Upper lobe of left lung (tissue), 6 donors: ENCODE measurements at regions not wholly inside any gene's neighbourhood (a gene's known extent, or its start where the extent isn't known, plus 50 kb on each side); places are given as distances from the start of the nearest gene placed in this dataset.
"Not testable (repeated sequence)": the region's sequence is repeated elsewhere in the genome, so short reads cannot be mapped to it uniquely, and the experiment has no call there.

Source experiments
- ATAC-seq, 2 donors: fragments of 200-7000 bp; cut with Tn5 transposase; one replicate each; pipeline ENCODE4 v1.9.1; 2022; ENCODE audit warnings: mild to moderate bottlenecking in 2 of 2, moderate library complexity in 2 of 2; ENCODE audit not compliant: low FRiP score in 2 of 2
- DNase-seq, 2 donors: peaks; one replicate each; pipeline ENCODE4 v3.0.0-alpha.2; 2019 to 2020
- H3K27ac ChIP-seq, 4 donors: fragments of 200-600 bp; sonication (generic); one replicate each; pipeline ENCODE4 v1.5.1; 2016 to 2019
- H3K27me3 ChIP-seq, 4 donors: fragments of 200-600 bp; sonication (generic); one replicate each; pipeline ENCODE4 v1.5.1; 2017 to 2019
- H3K36me3 ChIP-seq, 4 donors: fragments of 200-600 bp; sonication (generic); one replicate each; pipeline ENCODE4 v1.5.1; 2016 to 2019
- H3K4me1 ChIP-seq, 4 donors: fragments of 200-600 bp; sonication (generic); one replicate each; pipeline ENCODE4 v1.5.1; 2018 to 2019
- H3K4me3 ChIP-seq, 4 donors: fragments of 200-600 bp; sonication (generic); one replicate each; pipeline ENCODE4 v1.5.1; 2017 to 2019; ENCODE audit warnings: mild to moderate bottlenecking in 2 of 4, moderate library complexity in 1 of 4
- H3K9me3 ChIP-seq, 4 donors: fragments of 200-600 bp; sonication (generic); one replicate each; pipeline ENCODE4 v1.5.1; 2018 to 2019
- EP300 ChIP-seq, 4 donors: sonication (generic); formaldehyde crosslinking; IDR thresholded peaks; one replicate each; pipeline ENCODE4 v1.5.1; 2017; ENCODE audit warnings: antibody characterized with exemption in 4 of 4, control low read depth in 2 of 4
- POLR2A ChIP-seq, 4 donors: fragments of 450-650 bp; IDR thresholded peaks; one replicate each; pipeline ENCODE4 v1.5.1; 2016 to 2017; ENCODE audit warnings: antibody characterized with exemption in 4 of 4, mild to moderate bottlenecking in 2 of 4
- POLR2AphosphoS5 ChIP-seq, 2 donors: sonication (generic); formaldehyde crosslinking; IDR thresholded peaks; one replicate each; pipeline ENCODE4 v1.5.1; 2017; ENCODE audit warnings: antibody characterized with exemption in 2 of 2
- WGBS, 2 donors: methylation state at CpG; one replicate each; pipeline ENCODE4 v1.1.5; 2017 to 2018; 5-methylcytosine and 5-hydroxymethylcytosine counted together
- TF ChIP-seq, protein P1 (sequence below), 6 experiments: fragments of 450-650 bp in 4 of 6; fragments of 200-600 bp in 2 of 6; sonication (generic) in 2 of 6; IDR thresholded peaks; one replicate each; pipeline ENCODE4 v1.5.1; 2016 to 2019; ENCODE audit warnings: antibody characterized with exemption in 6 of 6
- donor health status: DM: no; HTN: no; CAD: no; lungs with moderate emphysema.
- donor health status: DM: no; HTN: yes; CAD: no; lungs with severe emphysema.

DNA sequence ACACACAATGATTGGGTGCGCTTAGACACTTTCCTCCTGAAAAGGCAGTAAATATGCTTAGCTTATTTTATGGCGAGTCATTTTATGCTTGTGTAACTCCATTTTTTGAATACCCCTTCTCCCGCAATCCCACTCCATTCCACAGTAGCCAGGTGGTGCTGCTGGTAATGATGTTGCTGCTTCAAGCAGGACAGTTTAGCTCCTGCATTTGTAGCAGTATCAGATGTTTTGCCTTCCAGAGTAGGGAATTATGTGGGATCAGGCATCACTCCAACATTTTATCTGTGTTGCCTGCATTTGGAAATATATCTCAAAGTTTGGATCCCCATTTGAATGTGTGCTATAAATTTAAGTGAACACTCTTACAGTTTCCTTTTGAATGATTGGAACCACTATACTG is 302.1 kb upstream of the SGO1 start:
- 86 to 90% methylated on average over 3 of the region's 3 CpGs for WGBS, 2 donors
- peaks cover 0 to 14% (median 8%) of the 10 kb centered on the region in 4 donors for H3K9me3 ChIP-seq
- no peak for DNase-seq
- ATAC-seq = no peak
- H3K36me3 ChIP-seq = no peaks in the 10 kb centered on the region
- TF ChIP-seq, protein P1, sequence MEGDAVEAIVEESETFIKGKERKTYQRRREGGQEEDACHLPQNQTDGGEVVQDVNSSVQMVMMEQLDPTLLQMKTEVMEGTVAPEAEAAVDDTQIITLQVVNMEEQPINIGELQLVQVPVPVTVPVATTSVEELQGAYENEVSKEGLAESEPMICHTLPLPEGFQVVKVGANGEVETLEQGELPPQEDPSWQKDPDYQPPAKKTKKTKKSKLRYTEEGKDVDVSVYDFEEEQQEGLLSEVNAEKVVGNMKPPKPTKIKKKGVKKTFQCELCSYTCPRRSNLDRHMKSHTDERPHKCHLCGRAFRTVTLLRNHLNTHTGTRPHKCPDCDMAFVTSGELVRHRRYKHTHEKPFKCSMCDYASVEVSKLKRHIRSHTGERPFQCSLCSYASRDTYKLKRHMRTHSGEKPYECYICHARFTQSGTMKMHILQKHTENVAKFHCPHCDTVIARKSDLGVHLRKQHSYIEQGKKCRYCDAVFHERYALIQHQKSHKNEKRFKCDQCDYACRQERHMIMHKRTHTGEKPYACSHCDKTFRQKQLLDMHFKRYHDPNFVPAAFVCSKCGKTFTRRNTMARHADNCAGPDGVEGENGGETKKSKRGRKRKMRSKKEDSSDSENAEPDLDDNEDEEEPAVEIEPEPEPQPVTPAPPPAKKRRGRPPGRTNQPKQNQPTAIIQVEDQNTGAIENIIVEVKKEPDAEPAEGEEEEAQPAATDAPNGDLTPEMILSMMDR (IDR thresholded peaks at IDR 0.05) = no peak
- TF ChIP-seq EP300 (IDR thresholded peaks at IDR 0.05) (no peak), POLR2A (IDR thresholded peaks at IDR 0.05) (no peak), POLR2AphosphoS5 (IDR thresholded peaks at IDR 0.05) (no peak)
- no peaks in the 10 kb centered on the region for H3K27me3 ChIP-seq
- no peaks in the 10 kb centered on the region for H3K4me1 ChIP-seq
- H3K4me3 ChIP-seq = no peak overlapping the region
- H3K27ac ChIP-seq = no peak overlapping the region

DNA sequence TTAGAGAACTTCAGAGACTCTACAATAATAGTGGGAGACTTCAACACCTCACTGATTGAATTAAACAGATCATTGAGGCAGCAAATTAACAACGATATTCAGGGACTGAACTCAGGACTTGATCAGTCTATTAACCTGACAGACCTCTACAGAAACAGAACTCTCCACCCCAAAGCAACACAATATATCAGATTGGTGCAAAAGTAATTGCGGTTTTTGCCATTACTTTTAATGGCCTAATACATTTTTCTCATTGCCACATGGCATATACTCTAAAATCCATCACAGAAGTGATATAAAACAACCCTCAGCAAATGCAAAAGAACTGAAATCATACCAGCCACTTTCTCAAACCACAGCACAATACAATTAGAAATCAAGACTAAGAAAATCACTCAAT is 298.1 kb upstream of the SGO1 start:
- no peak for ATAC-seq
- H3K27ac ChIP-seq = no peak overlapping the region
- WGBS, 2 donors = 72 to 74% methylated on average over 2 of the region's 2 CpGs
- H3K27me3 ChIP-seq = no peaks in the 10 kb centered on the region
- DNase-seq = no peak
- TF ChIP-seq EP300 (IDR thresholded peaks at IDR 0.05) = no peak
- no peak for TF ChIP-seq POLR2AphosphoS5 (IDR thresholded peaks at IDR 0.05)
- no peak for TF ChIP-seq POLR2A (IDR thresholded peaks at IDR 0.05)
- TF ChIP-seq, protein P1 (IDR thresholded peaks at IDR 0.05) = no peak
- H3K4me3 ChIP-seq = no peak overlapping the region
- H3K9me3 ChIP-seq = peaks cover 0 to 19% (median 10%) of the 10 kb centered on the region in 4 donors
- no peaks in the 10 kb centered on the region for H3K4me1 ChIP-seq
- H3K36me3 ChIP-seq = no peaks in the 10 kb centered on the region

DNA sequence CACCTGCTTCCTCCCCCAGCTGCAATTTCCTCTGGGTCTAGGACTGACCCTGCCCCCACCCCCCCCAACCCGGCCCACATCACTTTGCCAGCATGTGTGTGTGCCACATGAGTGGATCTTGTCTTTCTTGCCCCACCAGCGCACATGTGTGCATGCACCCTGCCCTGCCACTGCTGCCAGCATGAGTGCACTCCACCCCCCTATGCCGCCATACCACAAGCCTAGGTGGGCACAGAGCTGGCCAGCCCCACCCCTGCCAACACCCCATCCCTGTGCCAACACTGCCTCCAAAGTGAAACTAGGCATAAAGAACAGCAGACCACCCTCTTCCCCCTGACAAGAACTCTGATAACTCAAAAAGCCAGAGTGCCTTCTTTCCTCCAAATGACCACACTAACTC is 296.3 kb upstream of the SGO1 start:
- Histone ChIP-seq H3K36me3 (no peaks in the 10 kb centered on the region), H3K27ac (no peak overlapping the region), H3K4me1 (no peaks in the 10 kb centered on the region), H3K27me3 (no peaks in the 10 kb centered on the region), H3K9me3 (peaks cover 0 to 19% (median 10%) of the 10 kb centered on the region in 4 donors), H3K4me3 (no peak overlapping the region)
- ATAC-seq (peak in 1 of 2 donors; percentile 59), DNase-seq (peak in 1 of 2 donors; percentile 11)
- TF ChIP-seq, protein P1 (IDR thresholded peaks at IDR 0.05) = no peak
- TF ChIP-seq EP300 (IDR thresholded peaks at IDR 0.05) = no peak
- TF ChIP-seq POLR2AphosphoS5 (IDR thresholded peaks at IDR 0.05) = no peak
- TF ChIP-seq POLR2A (IDR thresholded peaks at IDR 0.05) = no peak
- WGBS, 2 donors = 89 to 100% methylated on average over 2 to 3 of the region's 3 CpGs

DNA sequence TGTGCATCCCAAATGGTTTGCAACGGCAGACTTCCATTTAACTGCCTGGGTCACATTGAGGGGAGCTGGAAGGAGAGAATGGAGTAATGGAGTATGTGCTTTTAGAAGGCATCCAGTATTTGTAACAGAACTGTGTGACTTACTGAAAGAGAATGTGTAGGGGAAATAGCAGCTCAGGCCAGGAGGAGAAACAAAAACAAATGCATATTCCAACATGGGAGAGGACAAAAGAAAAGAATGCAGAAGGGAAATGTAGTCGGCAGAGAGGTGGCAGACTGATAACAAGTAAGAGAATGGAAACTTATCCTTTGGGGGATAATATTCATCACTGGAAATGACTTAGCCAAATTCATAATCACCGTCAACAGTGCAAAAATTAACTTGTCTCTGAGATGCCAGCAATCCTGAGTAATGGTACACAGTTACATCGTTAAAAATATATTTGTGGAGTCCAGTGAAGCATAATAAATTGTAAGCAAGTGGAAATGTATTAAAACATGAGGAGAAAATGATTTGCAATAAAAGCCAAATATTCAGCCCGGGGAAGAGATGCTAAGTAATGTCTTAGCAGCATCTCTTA is 294.9 kb upstream of the SGO1 start:
- Histone ChIP-seq H3K27me3 (no peaks in the 10 kb centered on the region), H3K4me1 (no peaks in the 10 kb centered on the region), H3K36me3 (no peaks in the 10 kb centered on the region), H3K27ac (no peak overlapping the region), H3K9me3 (peaks cover 0 to 19% (median 10%) of the 10 kb centered on the region in 4 donors), H3K4me3 (no peak overlapping the region)
- WGBS, 2 donors = 64% methylated on average over 5 of the region's 5 CpGs
- ATAC-seq = no peak
- TF ChIP-seq, protein P1 (IDR thresholded peaks at IDR 0.05) = no peak
- TF ChIP-seq EP300 (IDR thresholded peaks at IDR 0.05) = no peak
- no peak for TF ChIP-seq POLR2A (IDR thresholded peaks at IDR 0.05)
- TF ChIP-seq POLR2AphosphoS5 (IDR thresholded peaks at IDR 0.05) = no peak
- no peak for DNase-seq

DNA sequence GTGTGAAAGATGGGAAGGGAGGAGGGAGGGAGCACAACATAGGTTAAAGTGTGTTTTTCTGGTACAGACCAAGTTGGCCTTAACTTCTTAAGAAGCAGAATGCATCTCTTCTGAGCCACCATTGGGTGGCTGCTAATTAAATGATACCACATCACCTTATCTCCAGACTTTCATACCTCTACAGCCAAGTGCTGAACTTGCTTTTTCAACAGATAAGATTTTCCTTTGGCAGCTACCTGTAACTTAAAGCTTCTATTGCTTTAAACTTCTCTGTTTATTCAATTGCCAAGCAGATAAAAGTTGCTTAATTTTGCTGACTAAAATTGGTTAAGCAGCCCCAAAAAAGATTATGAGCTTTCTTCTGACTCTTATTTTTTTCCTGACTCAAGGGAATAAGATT is 292.4 kb upstream of the SGO1 start:
- TF ChIP-seq, protein P1 (IDR thresholded peaks at IDR 0.05) = no peak
- no peak for TF ChIP-seq POLR2A (IDR thresholded peaks at IDR 0.05)
- no peak for TF ChIP-seq POLR2AphosphoS5 (IDR thresholded peaks at IDR 0.05)
- TF ChIP-seq EP300 (IDR thresholded peaks at IDR 0.05) = no peak
- no peak for DNase-seq

DNA sequence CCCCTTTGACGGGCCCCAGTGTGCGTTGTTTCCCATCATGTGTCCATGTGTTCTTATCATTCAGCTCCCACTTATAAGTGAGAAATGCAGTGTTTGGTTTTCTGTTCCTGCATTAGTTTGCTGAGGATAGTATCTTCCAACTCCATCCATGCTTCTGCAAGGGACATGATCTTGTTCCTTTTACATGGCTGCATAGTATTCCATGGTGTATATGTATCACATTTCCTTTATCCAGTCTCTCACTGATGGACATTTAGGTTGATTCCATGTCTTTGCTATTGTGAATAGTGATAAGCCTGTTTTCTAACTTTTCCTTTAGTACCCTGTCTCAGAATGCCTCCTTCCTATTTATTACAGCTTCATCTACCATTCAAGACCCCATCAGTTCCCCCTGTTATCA is 278.2 kb upstream of the SGO1 start:
- WGBS, 2 donors = 91 to 95% methylated on average over 2 of the region's 2 CpGs
- not testable (repeated sequence) for H3K27ac ChIP-seq, H3K27me3 ChIP-seq, H3K4me3 ChIP-seq, H3K36me3 ChIP-seq, H3K4me1 ChIP-seq, ATAC-seq, H3K9me3 ChIP-seq, DNase-seq

More for the DNA sequence above, 292.4 kb upstream of the SGO1 start:
- H3K36me3 ChIP-seq = no peaks in the 10 kb centered on the region
- no peaks in the 10 kb centered on the region for H3K27me3 ChIP-seq
- H3K9me3 ChIP-seq = peaks cover 0 to 8% (median 5%) of the 10 kb centered on the region in 4 donors
- H3K27ac ChIP-seq = no peak overlapping the region
- H3K4me3 ChIP-seq = no peak overlapping the region
- ATAC-seq = no peak
- no peaks in the 10 kb centered on the region for H3K4me1 ChIP-seq
